ENCODE measurements at regions not wholly inside any gene's neighbourhood (a gene's known extent, or its start where the extent isn't known, plus 50 kb on each side); places are given as distances from the start of the nearest gene placed in this dataset.

GRCh38 chr4:59086410-59086809 is 1976.2 kb upstream of the IGFBP7 start:
- no peaks in the 10 kb centered on the region for H3K9me2 ChIP-seq (replicated peaks; ENCODE audit: low read depth, low read length)
- H3K4me1 ChIP-seq (ENCODE audit: insufficient read depth, low read length, poor library complexity, severe bottlenecking), result no peaks in the 10 kb centered on the region
- H3K4me3 ChIP-seq (ENCODE audit: low read length, poor library complexity, severe bottlenecking), result no peak overlapping the region
- H3K36me3 ChIP-seq (ENCODE audit: insufficient read depth, low read length), result no peaks in the 10 kb centered on the region
- no peak for TF ChIP-seq CTCF (conservative IDR thresholded peaks at IDR 0.05; ENCODE audit: low read length)
- TF ChIP-seq EZH2phosphoT487 (IDR thresholded peaks at IDR 0.05; ENCODE audit: borderline replicate concordance), result no peak
- H2AFZ ChIP-seq (ENCODE audit: low read length), result no peak overlapping the region
- H3K79me2 ChIP-seq (ENCODE audit: insufficient read depth, low read length), result no peaks in the 10 kb centered on the region
- H3K9ac ChIP-seq (ENCODE audit: low read depth, low read length, poor library complexity, severe bottlenecking), result no peak overlapping the region
- H3K9me3 ChIP-seq (ENCODE audit: insufficient read depth, low read depth, low read length), result no peaks in the 10 kb centered on the region
- no peaks in the 10 kb centered on the region for H3K27me3 ChIP-seq (ENCODE audit: insufficient read depth, low read length, poor library complexity, severe bottlenecking)
- H3F3A ChIP-seq (ENCODE audit: low read depth), result no peaks in the 10 kb centered on the region
- no peaks in the 10 kb centered on the region for H4K20me1 ChIP-seq (ENCODE audit: insufficient read depth, low read length, poor library complexity, severe bottlenecking)
- H3K4me2 ChIP-seq (ENCODE audit: low read depth, low read length, poor library complexity, severe bottlenecking), result no peak overlapping the region

GRCh38 chr4:59091146-59092142 is 1981.3 kb upstream of the IGFBP7 start:
- H2AFZ ChIP-seq (ENCODE audit: low read length), result no peak overlapping the region
- H3K4me2 ChIP-seq (ENCODE audit: low read depth, low read length, poor library complexity, severe bottlenecking), result no peak overlapping the region
- H3K9me2 ChIP-seq (replicated peaks; ENCODE audit: low read depth, low read length), result no peaks in the 10 kb centered on the region
- H3K9ac ChIP-seq (ENCODE audit: low read depth, low read length, poor library complexity, severe bottlenecking), result no peak overlapping the region
- no peaks in the 10 kb centered on the region for H3F3A ChIP-seq (ENCODE audit: low read depth)
- TF ChIP-seq EZH2phosphoT487 (IDR thresholded peaks at IDR 0.05; ENCODE audit: borderline replicate concordance) (no peak), CTCF (conservative IDR thresholded peaks at IDR 0.05; ENCODE audit: low read length) (no peak)
- H3K36me3 ChIP-seq (ENCODE audit: insufficient read depth, low read length), result no peaks in the 10 kb centered on the region
- H3K79me2 ChIP-seq (ENCODE audit: insufficient read depth, low read length), result no peaks in the 10 kb centered on the region
- H3K9me3 ChIP-seq (ENCODE audit: insufficient read depth, low read depth, low read length), result no peaks in the 10 kb centered on the region
- H3K4me3 ChIP-seq (ENCODE audit: low read length, poor library complexity, severe bottlenecking), result no peak overlapping the region
- H3K27me3 ChIP-seq (ENCODE audit: insufficient read depth, low read length, poor library complexity, severe bottlenecking), result no peaks in the 10 kb centered on the region
- no peaks in the 10 kb centered on the region for H4K20me1 ChIP-seq (ENCODE audit: insufficient read depth, low read length, poor library complexity, severe bottlenecking)
- no peaks in the 10 kb centered on the region for H3K4me1 ChIP-seq (ENCODE audit: insufficient read depth, low read length, poor library complexity, severe bottlenecking)

- Histone ChIP-seq H3K79me2 (ENCODE audit: insufficient read depth, low read length) (no peaks in the 10 kb centered on the region), H3K27me3 (ENCODE audit: insufficient read depth, low read length, poor library complexity, severe bottlenecking) (no peaks in the 10 kb centered on the region), H3K9ac (ENCODE audit: low read depth, low read length, poor library complexity, severe bottlenecking) (no peak overlapping the region), H3K36me3 (ENCODE audit: insufficient read depth, low read length) (no peaks in the 10 kb centered on the region), H3K4me3 (ENCODE audit: low read length, poor library complexity, severe bottlenecking) (no peak overlapping the region), H3K9me3 (ENCODE audit: insufficient read depth, low read depth, low read length) (no peaks in the 10 kb centered on the region), H3K4me1 (ENCODE audit: insufficient read depth, low read length, poor library complexity, severe bottlenecking) (no peaks in the 10 kb centered on the region), H2AFZ (ENCODE audit: low read length) (no peak overlapping the region), H3K9me2 (replicated peaks; ENCODE audit: low read depth, low read length) (no peaks in the 10 kb centered on the region), H3K4me2 (ENCODE audit: low read depth, low read length, poor library complexity, severe bottlenecking) (no peak overlapping the region), H4K20me1 (ENCODE audit: insufficient read depth, low read length, poor library complexity, severe bottlenecking) (no peaks in the 10 kb centered on the region), H3F3A (ENCODE audit: low read depth) (no peaks in the 10 kb centered on the region)
- TF ChIP-seq CTCF (conservative IDR thresholded peaks at IDR 0.05; ENCODE audit: low read length), result no peak
- no peak for TF ChIP-seq EZH2phosphoT487 (IDR thresholded peaks at IDR 0.05; ENCODE audit: borderline replicate concordance)
Measured at GRCh38 chr4:59094505-59094904, 1984.3 kb upstream of the IGFBP7 start.
